Motor neuron (in vitro differentiated cells): ENCODE measurements at regions not wholly inside any gene's neighbourhood (a gene's known extent, or its start where the extent isn't known, plus 50 kb on each side); places are given as distances from the start of the nearest gene placed in this dataset.
A peak's percentile ranks its signal among the peaks of the same experiment; 100 is the strongest.

Source experiments
- ATAC-seq, 8 experiments: fragments of 200-7000 bp; cut with Tn5 transposase; replicated peaks in 6 of 8; 2 replicates each; pipeline ENCODE4 v1.8.0; 2021; ENCODE audit warnings: mild to moderate bottlenecking in 8 of 8, moderate library complexity in 8 of 8
- H3K27ac ChIP-seq, 2 donors: fragments of 250-450 bp; sonication (Bioruptor Pico); 2 replicates each; pipeline ENCODE4 v1.9.0; 2021; ENCODE audit warnings: antibody characterized with exemption in 2 of 2, mild to moderate bottlenecking in 2 of 2, moderate library complexity in 1 of 2
- H3K4me1 ChIP-seq, 2 donors: fragments of 250-450 bp; sonication (Bioruptor Pico); replicated peaks in 1 of 2; 2 replicates each; pipeline ENCODE4 v1.6.1; 2021; ENCODE audit warnings: antibody characterized with exemption in 2 of 2, mild to moderate bottlenecking in 2 of 2, moderate library complexity in 1 of 2
- H3K4me3 ChIP-seq, 5 donors: fragments of 250-450 bp; sonication (Bioruptor Pico); 2 replicates each; pipeline ENCODE4 v1.9.0; 2021; ENCODE audit warnings: antibody characterized with exemption in 5 of 5, mild to moderate bottlenecking in 5 of 5, moderate library complexity in 4 of 5
- WGBS, 10 experiments: fragments of 450-650 bp; shearing (Covaris generic); methylation state at CpG; one replicate each; pipeline ENCODE4 v1.0.0; 2022; 5-methylcytosine and 5-hydroxymethylcytosine counted together
- in situ Hi-C, 9 experiments: fragments of 400-800 bp; cut with MboI; loops; one replicate each; pipeline ENCODE4 v1.15.0; 2021; ENCODE audit warnings: low sequenced_read_pairs in 9 of 9, low pct_unique_long_range_greater_than_20kb in 2 of 9; ENCODE audit not compliant: unreplicated experiment in 9 of 9

- no peak for ATAC-seq
- in situ Hi-C loops = no loop called here
- 20 to 60% methylated on average over 1 of the region's 3 CpGs; no CpG with 5 or more reads in 8 of the 10 experiments for WGBS, 10 experiments
These were observed 441.8 kb upstream of the TMPO start for GRCh38 chr12:98073610-98074009.

GRCh38 chr12:98074286-98074685 lies 441.1 kb upstream of the TMPO start:
- no peak overlapping the region for H3K27ac ChIP-seq
- H3K4me1 ChIP-seq = no peaks in the 10 kb centered on the region
- WGBS, 10 experiments = 0 to 85% (median 75%) methylated on average over 1 to 2 of the region's 2 CpGs; no CpG with 5 or more reads in 3 of the 10 experiments
- no peak overlapping the region for H3K4me3 ChIP-seq
- in situ Hi-C loops = no loop called here
- no peak for ATAC-seq

More at GRCh38 chr12:98073610-98074009, 441.8 kb upstream of the TMPO start:
- peaks cover 0 to 1% of the 10 kb centered on the region in 2 donors for H3K4me1 ChIP-seq
- H3K4me3 ChIP-seq = no peak overlapping the region
- H3K27ac ChIP-seq = no peak overlapping the region

DNA sequence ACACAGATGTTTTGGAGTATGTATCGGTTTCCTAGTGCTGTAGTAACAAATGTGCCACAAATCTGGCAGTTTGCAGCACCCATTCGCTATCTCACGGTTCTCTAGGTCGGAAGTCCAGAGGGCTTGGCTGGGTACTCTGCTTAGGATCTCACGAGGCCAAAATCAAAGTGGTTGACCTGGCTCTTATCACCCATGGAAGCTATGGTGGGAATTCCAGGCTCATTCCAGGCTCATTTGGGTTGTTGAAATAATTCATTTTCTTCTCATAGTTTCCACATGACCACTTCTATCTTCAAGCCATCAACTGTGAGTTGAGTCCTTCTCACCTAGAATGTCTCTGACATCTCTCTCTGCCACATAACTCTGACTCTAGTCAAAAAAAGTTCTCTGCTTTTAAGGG lies 431.0 kb upstream of the TMPO start:
- no peak for ATAC-seq
- WGBS, 10 experiments = 3 to 100% (median 96%) methylated on average over 1 to 5 of the region's 5 CpGs; no CpG with 5 or more reads in 2 of the 10 experiments
- H3K27ac ChIP-seq = peak overlapping the region; percentile 6 to 32
- peaks cover 22 to 23% of the 10 kb centered on the region in 2 donors for H3K4me1 ChIP-seq
- H3K4me3 ChIP-seq = no peak overlapping the region
- in situ Hi-C loops = no loop called here

- in situ Hi-C loops = no loop called here
- peak in 7 of 8 experiments; percentile 27 to 93 (median 90) for ATAC-seq
- Histone ChIP-seq H3K4me3 (no peak overlapping the region), H3K4me1 (peaks cover 22 to 23% of the 10 kb centered on the region in 2 donors), H3K27ac (peak overlapping the region; percentile 70 to 74)
- WGBS, 10 experiments = 0 to 33% (median 13%) methylated on average over 1 to 3 of the region's 3 CpGs; no CpG with 5 or more reads in 3 of the 10 experiments
These were observed 430.2 kb upstream of the TMPO start for GRCh38 chr12:98085046-98085755.

DNA sequence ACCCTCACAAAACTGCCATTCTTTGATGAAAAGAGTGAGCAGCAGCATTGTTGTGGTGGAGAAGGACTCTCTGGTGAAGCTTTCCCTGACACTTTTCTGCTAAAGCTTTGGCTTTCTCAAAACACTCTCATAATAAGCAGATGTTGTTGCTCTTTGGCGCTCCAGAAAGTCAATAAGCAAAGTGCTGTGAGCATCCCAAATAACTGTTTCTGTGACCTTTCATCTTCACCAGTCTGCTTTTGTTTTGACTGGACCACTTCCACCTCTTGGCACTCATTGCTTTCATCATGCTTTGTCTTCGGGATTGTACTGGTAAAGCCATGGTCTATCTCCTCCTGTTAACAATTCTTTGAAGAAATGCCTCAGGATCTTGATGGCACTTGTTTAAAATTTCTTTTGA lies 424.7 kb upstream of the TMPO start:
- in situ Hi-C loops = no loop called here
- Histone ChIP-seq H3K4me1 (peaks cover 8 to 11% of the 10 kb centered on the region in 2 donors), H3K27ac (no peak overlapping the region), H3K4me3 (no peak overlapping the region)
- 0 to 100% (median 52%) methylated on average over 1 to 2 of the region's 2 CpGs; no CpG with 5 or more reads in 1 of the 10 experiments for WGBS, 10 experiments
- ATAC-seq = no peak

- no peaks in the 10 kb centered on the region for H3K4me1 ChIP-seq
These were observed 419.0 kb upstream of the TMPO start for GRCh38 chr12:98096436-98096835.

GRCh38 chr12:98106031-98106683 lies 409.2 kb upstream of the TMPO start:
- peak in 5 of 8 experiments; percentile 69 to 89 (median 85) for ATAC-seq
- Histone ChIP-seq H3K4me3 (no peak overlapping the region), H3K4me1 (peaks cover 9 to 24% of the 10 kb centered on the region in 2 donors), H3K27ac (no peak overlapping the region)
- WGBS, 10 experiments = 0 to 60% (median 33%) methylated on average over 1 to 7 of the region's 7 CpGs; no CpG with 5 or more reads in 2 of the 10 experiments
- in situ Hi-C loops = no loop called here

More at GRCh38 chr12:98096436-98096835, 419.0 kb upstream of the TMPO start:
- in situ Hi-C loops = no loop called here
- 20 to 100% (median 78%) methylated on average over 1 to 2 of the region's 2 CpGs; no CpG with 5 or more reads in 3 of the 10 experiments for WGBS, 10 experiments
- H3K27ac ChIP-seq = no peak overlapping the region
- no peak for ATAC-seq
- H3K4me3 ChIP-seq = no peak overlapping the region

GRCh38 chr12:98109266-98109665 lies 406.1 kb upstream of the TMPO start:
- Histone ChIP-seq H3K4me3 (no peak overlapping the region), H3K27ac (no peak overlapping the region), H3K4me1 (peaks cover 9 to 24% of the 10 kb centered on the region in 2 donors)
- in situ Hi-C loops = no loop called here
- 0 to 67% (median 35%) methylated on average over 1 to 3 of the region's 3 CpGs; no CpG with 5 or more reads in 6 of the 10 experiments for WGBS, 10 experiments
- no peak for ATAC-seq

GRCh38 chr12:98110536-98110935 lies 404.9 kb upstream of the TMPO start:
- in situ Hi-C loops = no loop called here
- H3K27ac ChIP-seq = no peak overlapping the region
- no peak overlapping the region for H3K4me3 ChIP-seq
- peaks cover 9 to 24% of the 10 kb centered on the region in 2 donors for H3K4me1 ChIP-seq
- WGBS, 10 experiments = 6 to 91% (median 50%) methylated on average over 2 to 8 of the region's 8 CpGs; no CpG with 5 or more reads in 1 of the 10 experiments
- no peak for ATAC-seq

DNA sequence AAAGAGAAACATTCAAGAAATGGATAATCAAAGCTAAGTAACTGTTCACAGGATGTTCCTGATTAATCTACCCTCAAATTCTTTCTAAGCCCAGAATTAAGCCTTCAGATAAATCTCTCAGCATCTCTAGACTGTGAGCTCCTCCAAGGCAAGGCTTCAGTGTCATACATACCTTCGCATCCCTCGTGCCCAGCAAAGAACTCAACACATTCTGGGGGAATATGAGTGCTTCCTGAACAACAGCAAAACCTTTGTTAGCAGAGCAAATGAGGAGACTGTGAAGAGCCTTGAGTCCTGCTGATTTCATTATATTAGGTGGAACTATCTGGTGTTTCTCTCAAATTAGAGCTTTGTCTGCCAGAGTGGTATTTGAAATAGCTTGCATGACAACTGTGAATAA lies 401.8 kb upstream of the TMPO start:
- no peak overlapping the region for H3K4me3 ChIP-seq
- in situ Hi-C loops = no loop called here
- ATAC-seq = peak in 1 of 8 experiments; percentile 52
- 0 to 100% (median 81%) methylated on average over 1 to 2 of the region's 2 CpGs; no CpG with 5 or more reads in 2 of the 10 experiments for WGBS, 10 experiments
- no peak overlapping the region for H3K27ac ChIP-seq
- H3K4me1 ChIP-seq = peaks cover 6 to 15% of the 10 kb centered on the region in 2 donors

DNA sequence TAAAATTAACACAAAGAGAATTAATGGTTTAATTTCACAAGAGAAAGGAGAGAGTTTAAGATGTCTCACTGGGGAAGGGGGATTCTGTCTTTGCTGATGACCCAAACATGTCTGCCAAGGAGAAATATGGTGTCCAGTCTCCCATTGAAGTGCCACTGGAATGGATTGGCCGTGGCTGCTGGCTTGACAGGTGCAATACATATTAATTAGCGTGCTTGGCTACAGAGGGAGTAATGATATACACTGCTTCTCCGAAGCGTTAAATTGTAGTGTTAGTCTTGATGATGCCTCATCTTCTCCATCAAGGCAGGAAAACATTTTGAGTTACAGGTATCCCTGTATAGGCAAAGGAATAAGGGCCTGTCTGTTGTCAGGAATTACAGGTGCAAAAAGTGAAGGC lies 393.4 kb upstream of the TMPO start:
- peak in 1 of 8 experiments; percentile 53 for ATAC-seq
- in situ Hi-C loops = no loop called here
- Histone ChIP-seq H3K4me1 (peaks cover 0 to 8% of the 10 kb centered on the region in 2 donors), H3K4me3 (no peak overlapping the region), H3K27ac (no peak overlapping the region)
- 7 to 76% (median 37%) methylated on average over 2 to 4 of the region's 4 CpGs; no CpG with 5 or more reads in 2 of the 10 experiments for WGBS, 10 experiments

- Histone ChIP-seq H3K4me3 (no peak overlapping the region), H3K4me1 (peaks cover 0 to 8% of the 10 kb centered on the region in 2 donors), H3K27ac (no peak overlapping the region)
- WGBS, 10 experiments = 0 to 90% (median 52%) methylated on average over 1 to 3 of the region's 3 CpGs; no CpG with 5 or more reads in 2 of the 10 experiments
- ATAC-seq = peak in 4 of 8 experiments; percentile 28 to 90 (median 84)
- in situ Hi-C loops = no loop called here
These were observed 392.3 kb upstream of the TMPO start for GRCh38 chr12:98123021-98123461.

- H3K27ac ChIP-seq = no peak overlapping the region
- no peak overlapping the region for H3K4me3 ChIP-seq
- in situ Hi-C loops = no loop called here
- WGBS, 10 experiments = 4 to 96% (median 80%) methylated on average over 2 to 11 of the region's 12 CpGs
- H3K4me1 ChIP-seq = peaks cover 0 to 4% of the 10 kb centered on the region in 2 donors
- ATAC-seq = peak in 5 of 8 experiments; percentile 16 to 51 (median 38)
These were observed 388.6 kb upstream of the TMPO start for GRCh38 chr12:98126637-98127335.
